Mesenchymal stem cell (in vitro differentiated cells and primary cell): ENCODE measurements at regions not wholly inside any gene's neighbourhood (a gene's known extent, or its start where the extent isn't known, plus 50 kb on each side); places are given as distances from the start of the nearest gene placed in this dataset.
"Not testable (repeated sequence)": the region's sequence is repeated elsewhere in the genome, so short reads cannot be mapped to it uniquely, and the experiment has no call there.

ENCODE experiments used
- DNase-seq: peaks from one replicate; pipeline ENCODE4 v3.0.0-alpha.2; 2013
- H2AFZ ChIP-seq: one replicate; pipeline ENCODE4 v1.6.1; 2013; ENCODE audit warnings: low read depth, mild to moderate bottlenecking, control low read depth, inconsistent platforms, low read length, moderate library complexity
- H2AK5ac ChIP-seq: 2 replicates; pipeline ENCODE4 v1.6.1; 2013; ENCODE audit warnings: low read length, moderate library complexity, mild to moderate bottlenecking, inconsistent platforms; ENCODE audit not compliant: severe bottlenecking
- H2BK120ac ChIP-seq: one replicate; pipeline ENCODE4 v1.6.1; 2013; ENCODE audit warnings: low read depth, mild to moderate bottlenecking, inconsistent platforms, low read length, moderate library complexity
- H2BK12ac ChIP-seq, 2 experiments: one replicate each; pipeline ENCODE4 v1.6.1; 2013; ENCODE audit warnings: inconsistent platforms in 2 of 2, low read length in 2 of 2, mild to moderate bottlenecking in 2 of 2, moderate library complexity in 2 of 2, control low read depth in 1 of 2
- H2BK15ac ChIP-seq: one replicate; pipeline ENCODE4 v1.6.1; 2013; ENCODE audit warnings: mild to moderate bottlenecking, low read depth, inconsistent platforms; ENCODE audit not compliant: poor library complexity, severe bottlenecking
- H2BK5ac ChIP-seq: 2 replicates; pipeline ENCODE4 v1.6.1; 2013; ENCODE audit warnings: low read depth, mild to moderate bottlenecking, low read length, control low read depth, inconsistent platforms; ENCODE audit not compliant: poor library complexity, severe bottlenecking
- H3K14ac ChIP-seq, 2 experiments: one replicate each; pipeline ENCODE4 v1.6.1; 2013; ENCODE audit warnings: inconsistent platforms in 2 of 2, low read length in 2 of 2, control low read depth in 1 of 2, mild to moderate bottlenecking in 1 of 2, moderate library complexity in 1 of 2
- H3K18ac ChIP-seq, 2 experiments: one replicate each; pipeline ENCODE4 v1.6.1; 2013; ENCODE audit warnings: inconsistent platforms in 2 of 2, low read length in 2 of 2, control low read depth in 1 of 2, low read depth in 1 of 2, mild to moderate bottlenecking in 1 of 2
- H3K23ac ChIP-seq, 2 experiments: one replicate each; pipeline ENCODE4 v1.6.1; 2013; ENCODE audit warnings: inconsistent platforms in 2 of 2, low read length in 2 of 2, mild to moderate bottlenecking in 2 of 2, moderate library complexity in 2 of 2, control low read depth in 1 of 2
- H3K27ac ChIP-seq: 2 replicates; pipeline ENCODE4 v1.5.1; 2013; ENCODE audit warnings: mild to moderate bottlenecking, moderate library complexity, low read length, control low read depth, inconsistent platforms; ENCODE audit not compliant: poor library complexity, severe bottlenecking
- H3K27me3 ChIP-seq, 2 experiments: 2 replicates each; pipeline versions ENCODE4 v1.6.1 to v1.7.0; 2013; ENCODE audit warnings: low read length in 2 of 2, mild to moderate bottlenecking in 2 of 2, moderate library complexity in 2 of 2, control low read depth in 1 of 2, inconsistent platforms in 1 of 2; ENCODE audit not compliant: control insufficient read depth in 1 of 2, insufficient read depth in 1 of 2
- H3K36me3 ChIP-seq, 2 experiments: 2 replicates each; pipeline versions ENCODE4 v1.6.1 to v1.7.0; 2013; ENCODE audit warnings: low read length in 2 of 2, control low read depth in 1 of 2, inconsistent platforms in 1 of 2, low read depth in 1 of 2, mild to moderate bottlenecking in 1 of 2; ENCODE audit not compliant: insufficient read depth in 2 of 2, control insufficient read depth in 1 of 2
- H3K4ac ChIP-seq, 2 experiments: one replicate each; pipeline ENCODE4 v1.6.1; 2013; ENCODE audit warnings: inconsistent platforms in 2 of 2, low read length in 2 of 2, mild to moderate bottlenecking in 2 of 2, moderate library complexity in 2 of 2, control low read depth in 1 of 2, low read depth in 1 of 2
- H3K4me1 ChIP-seq: 2 replicates; pipeline ENCODE4 v1.6.1; 2013; ENCODE audit warnings: low read depth, low read length, control low read depth; ENCODE audit not compliant: control insufficient read depth, insufficient read depth
- H3K4me2 ChIP-seq: 2 replicates; pipeline ENCODE4 v1.6.1; 2013; ENCODE audit warnings: low read length, mild to moderate bottlenecking, inconsistent platforms; ENCODE audit not compliant: poor library complexity, severe bottlenecking
- H3K4me3 ChIP-seq, 2 experiments: 2 replicates each; pipeline versions ENCODE4 v1.5.1 to v1.7.0; 2013; ENCODE audit warnings: low read length in 2 of 2, mild to moderate bottlenecking in 2 of 2, control low read depth in 1 of 2, low read depth in 1 of 2; ENCODE audit not compliant: insufficient read depth in 1 of 2
- H3K79me1 ChIP-seq: replicated peaks from 2 replicates; pipeline ENCODE4 v1.6.1; 2013; ENCODE audit warnings: mild to moderate bottlenecking, control low read depth, low read length, inconsistent platforms; ENCODE audit not compliant: poor library complexity, severe bottlenecking
- H3K9ac ChIP-seq: 2 replicates; pipeline ENCODE4 v1.7.0; 2013; ENCODE audit warnings: mild to moderate bottlenecking, low read length, moderate library complexity
- H3K9me3 ChIP-seq: 2 replicates; pipeline ENCODE4 v1.7.0; 2013; ENCODE audit warnings: mild to moderate bottlenecking, low read length; ENCODE audit not compliant: control insufficient read depth
- H4K8ac ChIP-seq: one replicate; pipeline ENCODE4 v1.6.1; 2013; ENCODE audit warnings: inconsistent platforms, mild to moderate bottlenecking, low read length, moderate library complexity
- H4K91ac ChIP-seq: one replicate; pipeline ENCODE4 v1.6.1; 2013; ENCODE audit warnings: mild to moderate bottlenecking, low read length, inconsistent platforms
- WGBS: methylation state at CpG from one replicate; pipeline ENCODE4 v1.1.7; 2013; ENCODE audit warnings: mixed read lengths; 5-methylcytosine and 5-hydroxymethylcytosine counted together

DNA sequence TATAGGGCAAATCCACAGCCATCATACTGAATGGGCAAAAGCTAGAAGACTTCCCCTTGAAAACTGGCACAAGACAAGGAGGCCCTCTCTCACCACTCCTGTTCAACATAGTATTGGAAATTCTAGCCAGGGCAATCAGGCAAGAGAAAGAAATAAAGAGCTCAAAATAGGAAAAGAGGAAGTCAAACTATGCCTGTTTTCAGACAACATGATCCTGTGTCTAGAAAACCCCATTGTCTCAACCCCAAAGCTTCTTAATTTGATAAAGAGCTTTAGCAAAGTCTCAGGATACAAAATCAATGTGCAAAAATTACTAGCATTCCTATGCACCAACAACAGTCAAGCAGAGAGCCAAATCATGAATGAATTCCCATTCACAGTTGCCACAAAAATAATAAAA lies 160.3 kb downstream of the CXXC4 start:
- no peak overlapping the region for H2BK12ac ChIP-seq
- H3K18ac ChIP-seq = no peak overlapping the region
- no peak overlapping the region for H2BK15ac ChIP-seq
- no peak overlapping the region for H3K4me3 ChIP-seq
- no peak overlapping the region for H4K91ac ChIP-seq
- peaks cover 14% of the 10 kb centered on the region for H3K9me3 ChIP-seq
- H3K27me3 ChIP-seq = no peaks in the 10 kb centered on the region
- H2AK5ac ChIP-seq = no peak overlapping the region
- H3K4me1 ChIP-seq = no peaks in the 10 kb centered on the region
- H3K36me3 ChIP-seq = no peaks in the 10 kb centered on the region
- H2BK120ac ChIP-seq = no peak overlapping the region
- DNase-seq = no peak
- no peak overlapping the region for H3K4ac ChIP-seq
- no peak overlapping the region for H3K14ac ChIP-seq
- H3K4me2 ChIP-seq = no peak overlapping the region
- H4K8ac ChIP-seq = no peak overlapping the region
- H3K23ac ChIP-seq = no peak overlapping the region
- no peak overlapping the region for H2AFZ ChIP-seq
- H3K79me1 ChIP-seq = no peaks in the 10 kb centered on the region
- H3K9ac ChIP-seq = no peak overlapping the region
- no peak overlapping the region for H3K27ac ChIP-seq
- H2BK5ac ChIP-seq = no peak overlapping the region

DNA sequence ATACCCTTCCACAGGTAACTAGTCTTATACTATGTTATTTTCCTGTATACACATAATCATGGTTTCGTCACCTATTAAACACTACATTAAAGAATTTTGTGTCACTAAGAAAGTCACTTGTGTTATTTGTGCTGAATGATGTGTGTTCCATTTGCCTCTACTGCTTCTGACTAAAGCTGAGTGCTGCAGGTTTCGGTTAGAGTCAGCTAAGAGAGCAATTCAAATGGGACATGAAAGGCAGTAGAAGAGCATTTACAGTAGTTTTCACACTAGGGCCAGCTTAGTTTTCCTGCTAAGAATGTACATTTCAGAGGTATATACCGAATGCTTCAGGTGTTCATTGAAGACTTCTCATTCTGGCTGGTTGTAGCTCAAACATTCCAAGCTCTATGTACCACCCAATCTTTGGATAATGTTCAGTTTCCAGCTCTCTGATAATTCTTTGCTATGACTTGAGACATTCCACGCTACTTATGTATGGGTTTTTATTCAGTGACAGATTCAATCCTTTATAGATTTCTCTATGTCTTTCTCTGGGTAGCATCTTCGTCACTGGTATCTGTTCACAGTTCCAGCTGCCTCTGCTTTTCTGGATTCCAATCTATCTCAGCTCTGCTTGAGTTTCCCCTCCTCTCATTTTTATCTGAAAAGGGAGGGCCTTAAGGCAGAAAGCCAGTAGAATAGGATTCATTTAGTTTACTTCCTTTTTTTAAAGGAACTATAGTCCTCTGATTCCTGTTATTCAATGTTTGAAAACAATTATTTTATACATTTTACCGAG lies 164.4 kb downstream of the CXXC4 start:
- Histone ChIP-seq H3K4me3 (no peak overlapping the region), H2BK120ac (no peak overlapping the region), H2BK15ac (no peak overlapping the region), H3K27ac (no peak overlapping the region), H3K14ac (no peak overlapping the region), H3K79me1 (no peaks in the 10 kb centered on the region), H3K18ac (no peak overlapping the region), H4K8ac (no peak overlapping the region), H2AFZ (no peak overlapping the region), H3K9me3 (peaks cover 23% of the 10 kb centered on the region), H3K4ac (no peak overlapping the region), H3K27me3 (no peaks in the 10 kb centered on the region), H2AK5ac (no peak overlapping the region), H3K36me3 (no peaks in the 10 kb centered on the region), H3K4me1 (no peaks in the 10 kb centered on the region), H2BK12ac (no peak overlapping the region), H3K4me2 (no peak overlapping the region), H3K9ac (no peak overlapping the region), H2BK5ac (no peak overlapping the region), H4K91ac (no peak overlapping the region), H3K23ac (no peak overlapping the region)
- WGBS = 76% methylated on average over 5 of the region's 6 CpGs
- DNase-seq = no peak

DNA sequence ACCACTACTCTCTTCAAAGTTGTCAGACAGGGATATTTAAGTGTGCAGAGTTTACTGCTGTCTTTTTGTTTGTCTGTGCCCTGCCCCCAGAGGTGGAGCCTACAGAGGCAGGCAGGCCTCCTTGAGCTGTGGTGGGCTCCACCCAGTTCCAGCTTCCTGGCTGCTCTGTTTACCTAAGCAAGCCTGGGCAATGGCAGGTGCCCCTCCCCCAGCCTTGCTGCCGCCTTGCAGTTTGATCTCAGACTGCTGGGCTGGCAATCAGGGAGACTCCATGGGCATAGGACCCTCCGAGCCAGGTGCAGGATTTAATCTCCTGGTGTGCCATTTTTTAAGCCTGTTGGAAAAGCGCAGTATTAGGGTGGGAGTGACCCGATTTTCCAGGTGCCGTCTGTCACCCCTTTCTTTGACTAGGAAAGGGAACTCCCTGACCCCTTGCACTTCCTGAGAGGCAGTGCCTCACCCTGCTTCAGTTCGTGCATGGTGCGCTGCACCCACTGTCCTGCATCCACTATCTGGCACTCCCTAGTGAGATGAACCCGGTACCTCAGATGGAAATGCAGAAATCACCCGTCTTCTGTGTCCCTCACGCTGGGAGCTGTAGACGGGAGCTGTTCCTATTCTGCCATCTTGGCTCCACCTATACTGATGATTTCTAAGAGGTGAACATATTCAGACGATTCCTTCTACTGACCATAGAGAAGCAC lies 167.6 kb downstream of the CXXC4 start:
- not testable (repeated sequence) for H3K4ac ChIP-seq, H2BK12ac ChIP-seq, H3K27ac ChIP-seq, H2BK5ac ChIP-seq, H3K36me3 ChIP-seq, DNase-seq, H3K79me1 ChIP-seq, H4K8ac ChIP-seq, H3K18ac ChIP-seq, H3K4me2 ChIP-seq, H3K4me3 ChIP-seq, H4K91ac ChIP-seq, H3K9ac ChIP-seq, H3K23ac ChIP-seq, H3K4me1 ChIP-seq, H2BK120ac ChIP-seq, H2AFZ ChIP-seq, H2AK5ac ChIP-seq, H3K14ac ChIP-seq, H3K27me3 ChIP-seq, H2BK15ac ChIP-seq
- 79% methylated on average over 10 of the region's 12 CpGs for WGBS
- H3K9me3 ChIP-seq = peaks cover 12% of the 10 kb centered on the region

DNA sequence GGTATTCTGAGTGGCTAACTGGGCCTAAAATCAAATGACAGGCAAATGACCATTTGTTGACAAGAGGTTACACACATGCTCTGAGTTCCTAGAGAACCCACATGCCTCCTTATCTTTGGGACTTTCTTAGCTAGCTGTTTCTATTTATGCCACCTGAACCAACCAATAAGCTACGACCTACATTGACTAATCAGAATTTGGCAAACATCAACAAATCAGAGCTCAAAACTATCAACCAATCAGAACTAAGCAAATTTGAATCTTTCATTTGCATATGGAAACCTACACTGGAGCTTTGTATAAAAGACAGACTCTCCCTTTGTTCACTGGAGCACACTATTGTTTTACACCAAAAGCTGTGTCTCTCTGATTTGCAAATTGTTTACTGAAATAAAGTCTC lies 192.0 kb downstream of the CXXC4 start:
- H2AK5ac ChIP-seq = no peak overlapping the region
- no peak overlapping the region for H2BK12ac ChIP-seq
- no peak for DNase-seq
- H3K14ac ChIP-seq = no peak overlapping the region
- no peak overlapping the region for H3K18ac ChIP-seq
- H3K36me3 ChIP-seq = no peaks in the 10 kb centered on the region
- no peaks in the 10 kb centered on the region for H3K4me1 ChIP-seq
- no peak overlapping the region for H4K91ac ChIP-seq
- H2BK15ac ChIP-seq = no peak overlapping the region
- H2AFZ ChIP-seq = no peak overlapping the region
- H3K4me3 ChIP-seq = no peak overlapping the region
- H3K9me3 ChIP-seq = peaks cover 24% of the 10 kb centered on the region
- H4K8ac ChIP-seq = no peak overlapping the region
- no peak overlapping the region for H2BK120ac ChIP-seq
- no peak overlapping the region for H2BK5ac ChIP-seq
- H3K4me2 ChIP-seq = no peak overlapping the region
- H3K4ac ChIP-seq = no peak overlapping the region
- H3K27ac ChIP-seq = no peak overlapping the region
- H3K23ac ChIP-seq = no peak overlapping the region
- 83% methylated on average over 1 of the region's 1 CpG for WGBS
- H3K27me3 ChIP-seq = no peaks in the 10 kb centered on the region
- no peaks in the 10 kb centered on the region for H3K79me1 ChIP-seq
- H3K9ac ChIP-seq = no peak overlapping the region
